ENCODE measurements at regions not wholly inside any gene's neighbourhood (a gene's known extent, or its start where the extent isn't known, plus 50 kb on each side); places are given as distances from the start of the nearest gene placed in this dataset.
A peak's percentile ranks its signal among the peaks of the same experiment; 100 is the strongest.

- Histone ChIP-seq H3K4me2 (ENCODE audit: low read length) (no peak overlapping the region), H3K36me3 (ENCODE audit: insufficient read depth, low read length) (no peaks in the 10 kb centered on the region), H2AFZ (ENCODE audit: low read depth, low read length) (no peak overlapping the region), H3K79me2 (ENCODE audit: insufficient read depth, low read length) (no peaks in the 10 kb centered on the region), H3K4me3 (ENCODE audit: insufficient read depth, low read depth, low read length) (no peak overlapping the region), H3K27ac (ENCODE audit: low read depth, low read length) (no peak overlapping the region), H4K20me1 (ENCODE audit: insufficient read depth, low read length) (no peaks in the 10 kb centered on the region), H3K9me3 (ENCODE audit: insufficient read depth, low read depth, low read length) (peaks cover 3% of the 10 kb centered on the region), H3K4me1 (ENCODE audit: insufficient read depth, low read length) (peaks cover 2% of the 10 kb centered on the region), H3K27me3 (ENCODE audit: insufficient read depth, low read length) (no peaks in the 10 kb centered on the region), H3K9ac (ENCODE audit: low read length) (no peak overlapping the region)
- no peak for TF ChIP-seq EZH2 (IDR thresholded peaks at IDR 0.05; ENCODE audit: insufficient read depth, low read length)
- TF ChIP-seq, protein P1, sequence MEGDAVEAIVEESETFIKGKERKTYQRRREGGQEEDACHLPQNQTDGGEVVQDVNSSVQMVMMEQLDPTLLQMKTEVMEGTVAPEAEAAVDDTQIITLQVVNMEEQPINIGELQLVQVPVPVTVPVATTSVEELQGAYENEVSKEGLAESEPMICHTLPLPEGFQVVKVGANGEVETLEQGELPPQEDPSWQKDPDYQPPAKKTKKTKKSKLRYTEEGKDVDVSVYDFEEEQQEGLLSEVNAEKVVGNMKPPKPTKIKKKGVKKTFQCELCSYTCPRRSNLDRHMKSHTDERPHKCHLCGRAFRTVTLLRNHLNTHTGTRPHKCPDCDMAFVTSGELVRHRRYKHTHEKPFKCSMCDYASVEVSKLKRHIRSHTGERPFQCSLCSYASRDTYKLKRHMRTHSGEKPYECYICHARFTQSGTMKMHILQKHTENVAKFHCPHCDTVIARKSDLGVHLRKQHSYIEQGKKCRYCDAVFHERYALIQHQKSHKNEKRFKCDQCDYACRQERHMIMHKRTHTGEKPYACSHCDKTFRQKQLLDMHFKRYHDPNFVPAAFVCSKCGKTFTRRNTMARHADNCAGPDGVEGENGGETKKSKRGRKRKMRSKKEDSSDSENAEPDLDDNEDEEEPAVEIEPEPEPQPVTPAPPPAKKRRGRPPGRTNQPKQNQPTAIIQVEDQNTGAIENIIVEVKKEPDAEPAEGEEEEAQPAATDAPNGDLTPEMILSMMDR (IDR thresholded peaks at IDR 0.05; ENCODE audit: insufficient read depth, low read depth, low read length) = no peak
- no peaks in the 10 kb centered on the region for H3K36me3 Mint-ChIP-seq (ENCODE audit: low read depth, unreplicated experiment)
- FAIRE-seq = no peak
- peaks cover 3% of the 10 kb centered on the region for H3K4me1 Mint-ChIP-seq (ENCODE audit: low read depth, unreplicated experiment)
- peaks cover 10% of the 10 kb centered on the region for H3K9me3 Mint-ChIP-seq (ENCODE audit: unreplicated experiment)
- no peaks in the 10 kb centered on the region for H3K27me3 Mint-ChIP-seq (ENCODE audit: low read depth, unreplicated experiment)
- no peak overlapping the region for H3K4me3 Mint-ChIP-seq (ENCODE audit: unreplicated experiment)
- H3K27ac Mint-ChIP-seq (ENCODE audit: unreplicated experiment) = no peak overlapping the region
- DNase-seq (ENCODE audit: low read depth) = no peak
These were observed 210.6 kb upstream of the KCNJ16 start for GRCh38 chr17:69864462-69864861.

- peak overlapping the region; percentile 56 for H3K4me2 ChIP-seq (ENCODE audit: low read length)
- H3K27ac Mint-ChIP-seq (ENCODE audit: unreplicated experiment) = peak overlapping the region; percentile 83
- no peaks in the 10 kb centered on the region for H3K27me3 ChIP-seq (ENCODE audit: insufficient read depth, low read length)
- H3K36me3 ChIP-seq (ENCODE audit: insufficient read depth, low read length) = no peaks in the 10 kb centered on the region
- no peak overlapping the region for H3K4me3 ChIP-seq (ENCODE audit: insufficient read depth, low read depth, low read length)
- peaks cover 28% of the 10 kb centered on the region for H3K4me1 ChIP-seq (ENCODE audit: insufficient read depth, low read length)
- peaks cover 39% of the 10 kb centered on the region for H3K4me1 Mint-ChIP-seq (ENCODE audit: low read depth, unreplicated experiment)
- TF ChIP-seq, protein P1 (IDR thresholded peaks at IDR 0.05; ENCODE audit: insufficient read depth, low read depth, low read length) = no peak
- no peak for TF ChIP-seq EZH2 (IDR thresholded peaks at IDR 0.05; ENCODE audit: insufficient read depth, low read length)
- H3K27ac ChIP-seq (ENCODE audit: low read depth, low read length) = peak overlapping the region; percentile 58
- no peaks in the 10 kb centered on the region for H4K20me1 ChIP-seq (ENCODE audit: insufficient read depth, low read length)
- H3K9me3 Mint-ChIP-seq (ENCODE audit: unreplicated experiment) = peaks cover 6% of the 10 kb centered on the region
- FAIRE-seq (no peak), DNase-seq (ENCODE audit: low read depth) (no peak)
- H3K9ac ChIP-seq (ENCODE audit: low read length) = peak overlapping the region; percentile 25
- H3K4me3 Mint-ChIP-seq (ENCODE audit: unreplicated experiment) = no peak overlapping the region
- no peaks in the 10 kb centered on the region for H3K36me3 Mint-ChIP-seq (ENCODE audit: low read depth, unreplicated experiment)
- H3K9me3 ChIP-seq (ENCODE audit: insufficient read depth, low read depth, low read length) = no peaks in the 10 kb centered on the region
- H3K79me2 ChIP-seq (ENCODE audit: insufficient read depth, low read length) = no peaks in the 10 kb centered on the region
- no peak overlapping the region for H2AFZ ChIP-seq (ENCODE audit: low read depth, low read length)
- H3K27me3 Mint-ChIP-seq (ENCODE audit: low read depth, unreplicated experiment) = no peaks in the 10 kb centered on the region
These were observed 205.4 kb upstream of the KCNJ16 start for GRCh38 chr17:69869667-69870066.

DNA sequence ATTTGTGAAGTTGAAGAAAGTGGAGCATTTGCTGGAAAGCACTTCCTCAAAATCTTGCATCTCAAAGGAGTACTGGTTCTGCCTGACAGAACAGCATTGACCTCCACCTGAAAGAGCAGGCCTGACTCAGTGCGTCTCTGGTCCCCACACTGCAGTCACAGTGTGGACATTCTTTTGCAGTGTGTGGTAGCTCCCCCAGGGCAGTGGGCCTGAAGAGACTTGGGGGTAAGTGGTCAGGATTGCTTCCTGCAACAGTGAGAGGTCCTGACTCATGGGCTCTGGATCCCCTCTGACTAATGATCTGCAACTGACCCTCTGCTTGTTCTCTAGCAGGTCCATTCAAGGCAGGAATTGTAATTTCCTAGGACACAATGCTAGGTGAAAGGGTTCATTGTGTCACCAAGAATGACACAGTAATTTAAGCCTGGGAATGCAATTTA is 204.9 kb upstream of the KCNJ16 start:
- H3K4me1 ChIP-seq (ENCODE audit: insufficient read depth, low read length) = peaks cover 28% of the 10 kb centered on the region
- H4K20me1 ChIP-seq (ENCODE audit: insufficient read depth, low read length) = no peaks in the 10 kb centered on the region
- no peak overlapping the region for H2AFZ ChIP-seq (ENCODE audit: low read depth, low read length)
- no peak overlapping the region for H3K4me3 ChIP-seq (ENCODE audit: insufficient read depth, low read depth, low read length)
- Mint-ChIP-seq H3K4me3 (ENCODE audit: unreplicated experiment) (no peak overlapping the region), H3K27ac (ENCODE audit: unreplicated experiment) (peak overlapping the region; percentile 83), H3K27me3 (ENCODE audit: low read depth, unreplicated experiment) (no peaks in the 10 kb centered on the region), H3K4me1 (ENCODE audit: low read depth, unreplicated experiment) (peaks cover 39% of the 10 kb centered on the region), H3K9me3 (ENCODE audit: unreplicated experiment) (peaks cover 6% of the 10 kb centered on the region), H3K36me3 (ENCODE audit: low read depth, unreplicated experiment) (no peaks in the 10 kb centered on the region)
- H3K9me3 ChIP-seq (ENCODE audit: insufficient read depth, low read depth, low read length) = no peaks in the 10 kb centered on the region
- H3K4me2 ChIP-seq (ENCODE audit: low read length) = peak overlapping the region; percentile 56
- FAIRE-seq = no peak
- H3K79me2 ChIP-seq (ENCODE audit: insufficient read depth, low read length) = no peaks in the 10 kb centered on the region
- H3K27me3 ChIP-seq (ENCODE audit: insufficient read depth, low read length) = no peaks in the 10 kb centered on the region
- TF ChIP-seq, protein P1 (IDR thresholded peaks at IDR 0.05; ENCODE audit: insufficient read depth, low read depth, low read length) = no peak
- no peak for TF ChIP-seq EZH2 (IDR thresholded peaks at IDR 0.05; ENCODE audit: insufficient read depth, low read length)
- H3K27ac ChIP-seq (ENCODE audit: low read depth, low read length) = peak overlapping the region; percentile 84
- no peaks in the 10 kb centered on the region for H3K36me3 ChIP-seq (ENCODE audit: insufficient read depth, low read length)
- H3K9ac ChIP-seq (ENCODE audit: low read length) = peak overlapping the region; percentile 25
- DNase-seq (ENCODE audit: low read depth) = peak; percentile 91

Measured in astrocyte (in vitro differentiated cells and primary cell).